Progenitor cell of endocrine pancreas (in vitro differentiated cells): ENCODE measurements at regions not wholly inside any gene's neighbourhood (a gene's known extent, or its start where the extent isn't known, plus 50 kb on each side); places are given as distances from the start of the nearest gene placed in this dataset.

Experiments used
- DNase-seq: peaks from one replicate; pipeline ENCODE4 v3.0.0; 2021; ENCODE audit warnings: low spot score; ENCODE audit not compliant: unreplicated experiment
- H3K27ac Mint-ChIP-seq: 2 replicates; pipeline ENCODE4 v1.8.0; 2021; ENCODE audit warnings: mild to moderate bottlenecking, moderate library complexity, mixed read lengths
- H3K27me3 Mint-ChIP-seq: 2 replicates; pipeline ENCODE4 v1.8.0; 2021; ENCODE audit warnings: mixed read lengths
- H3K36me3 Mint-ChIP-seq: 2 replicates; pipeline ENCODE4 v1.8.0; 2022; ENCODE audit warnings: mixed read lengths; ENCODE audit not compliant: insufficient read depth
- H3K4me1 Mint-ChIP-seq: 2 replicates; pipeline ENCODE4 v1.8.0; 2021; ENCODE audit warnings: low read depth, mixed read lengths
- H3K4me3 Mint-ChIP-seq: 2 replicates; pipeline ENCODE4 v1.8.0; 2021; ENCODE audit warnings: low read depth, mild to moderate bottlenecking, moderate library complexity, mixed read lengths
- H3K9me3 Mint-ChIP-seq: 2 replicates; pipeline ENCODE4 v1.8.0; 2021; ENCODE audit warnings: low read depth, mixed read lengths
- TF ChIP-seq, protein P1 (sequence below): fragments of 200-600 bp; sonication (generic); IDR thresholded peaks from one replicate; pipeline ENCODE4 v1.5.0; 2021; ENCODE audit warnings: antibody characterized with exemption, mild to moderate bottlenecking; ENCODE audit not compliant: unreplicated experiment

DNA sequence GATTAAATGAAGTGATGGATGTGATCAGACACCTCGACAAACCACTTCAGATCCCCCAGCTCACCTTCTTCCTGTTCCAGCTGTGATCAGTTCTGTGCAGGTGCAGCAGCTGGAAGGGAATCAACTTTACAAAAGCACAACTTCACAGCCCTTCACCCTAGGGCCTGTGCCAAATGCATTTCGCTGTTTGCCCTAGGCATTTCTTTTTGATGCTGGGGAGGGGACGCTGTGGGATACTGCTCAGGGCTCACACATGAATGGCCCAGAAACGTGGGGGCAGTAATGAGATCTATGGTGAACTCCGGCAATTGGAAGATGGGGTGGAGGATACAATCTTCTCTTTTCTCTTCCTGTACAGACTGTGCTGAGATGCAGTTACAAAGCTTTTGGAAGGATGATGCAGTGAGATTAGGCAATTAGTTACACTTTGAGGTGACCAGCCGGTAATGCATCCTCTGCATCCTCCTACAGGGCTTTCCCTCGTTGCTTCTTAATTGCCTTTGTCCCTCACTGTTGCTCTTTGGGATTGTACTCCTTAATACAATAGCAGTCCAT, 215.1 kb upstream of the PITX2 start:
- no peaks in the 10 kb centered on the region for H3K9me3 Mint-ChIP-seq
- H3K4me3 Mint-ChIP-seq: no peak overlapping the region
- no peaks in the 10 kb centered on the region for H3K4me1 Mint-ChIP-seq
- H3K27me3 Mint-ChIP-seq: peaks cover 4% of the 10 kb centered on the region
- TF ChIP-seq, protein P1, sequence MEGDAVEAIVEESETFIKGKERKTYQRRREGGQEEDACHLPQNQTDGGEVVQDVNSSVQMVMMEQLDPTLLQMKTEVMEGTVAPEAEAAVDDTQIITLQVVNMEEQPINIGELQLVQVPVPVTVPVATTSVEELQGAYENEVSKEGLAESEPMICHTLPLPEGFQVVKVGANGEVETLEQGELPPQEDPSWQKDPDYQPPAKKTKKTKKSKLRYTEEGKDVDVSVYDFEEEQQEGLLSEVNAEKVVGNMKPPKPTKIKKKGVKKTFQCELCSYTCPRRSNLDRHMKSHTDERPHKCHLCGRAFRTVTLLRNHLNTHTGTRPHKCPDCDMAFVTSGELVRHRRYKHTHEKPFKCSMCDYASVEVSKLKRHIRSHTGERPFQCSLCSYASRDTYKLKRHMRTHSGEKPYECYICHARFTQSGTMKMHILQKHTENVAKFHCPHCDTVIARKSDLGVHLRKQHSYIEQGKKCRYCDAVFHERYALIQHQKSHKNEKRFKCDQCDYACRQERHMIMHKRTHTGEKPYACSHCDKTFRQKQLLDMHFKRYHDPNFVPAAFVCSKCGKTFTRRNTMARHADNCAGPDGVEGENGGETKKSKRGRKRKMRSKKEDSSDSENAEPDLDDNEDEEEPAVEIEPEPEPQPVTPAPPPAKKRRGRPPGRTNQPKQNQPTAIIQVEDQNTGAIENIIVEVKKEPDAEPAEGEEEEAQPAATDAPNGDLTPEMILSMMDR: no peak
- no peaks in the 10 kb centered on the region for H3K36me3 Mint-ChIP-seq
- no peak for DNase-seq
- no peak overlapping the region for H3K27ac Mint-ChIP-seq

- no peaks in the 10 kb centered on the region for H3K4me1 Mint-ChIP-seq
- H3K4me3 Mint-ChIP-seq: no peak overlapping the region
- H3K9me3 Mint-ChIP-seq: no peaks in the 10 kb centered on the region
- H3K36me3 Mint-ChIP-seq: no peaks in the 10 kb centered on the region
- peaks cover 4% of the 10 kb centered on the region for H3K27me3 Mint-ChIP-seq
- TF ChIP-seq, protein P1: no peak
- DNase-seq: no peak
- no peak overlapping the region for H3K27ac Mint-ChIP-seq
Measured at GRCh38 chr4:110840221-110840654, 217.4 kb upstream of the PITX2 start.

DNA sequence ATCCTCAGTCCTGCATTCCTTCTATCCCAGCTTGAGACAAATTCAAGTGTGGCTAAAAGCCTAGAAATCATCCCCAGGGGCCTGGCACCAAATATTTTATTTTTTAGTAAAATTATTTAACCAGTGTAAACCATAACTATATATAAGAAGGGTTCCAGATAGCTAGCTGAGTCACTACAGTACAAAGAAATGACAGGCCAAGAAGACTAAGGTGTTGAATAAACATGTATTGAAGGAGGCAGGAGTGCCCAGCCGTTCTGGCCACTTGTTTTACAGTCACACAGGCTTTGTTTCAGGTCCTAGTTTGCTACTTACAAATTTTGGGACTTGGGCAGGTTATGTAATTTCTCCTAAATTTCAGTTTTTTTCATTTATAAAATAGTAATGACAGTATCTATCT, 225.9 kb upstream of the PITX2 start:
- TF ChIP-seq, protein P1: no peak
- no peaks in the 10 kb centered on the region for H3K9me3 Mint-ChIP-seq
- H3K27me3 Mint-ChIP-seq: peaks cover 2% of the 10 kb centered on the region
- H3K4me1 Mint-ChIP-seq: peaks cover 11% of the 10 kb centered on the region
- H3K4me3 Mint-ChIP-seq: no peak overlapping the region
- DNase-seq: no peak
- H3K27ac Mint-ChIP-seq: no peak overlapping the region
- H3K36me3 Mint-ChIP-seq: no peaks in the 10 kb centered on the region

DNA sequence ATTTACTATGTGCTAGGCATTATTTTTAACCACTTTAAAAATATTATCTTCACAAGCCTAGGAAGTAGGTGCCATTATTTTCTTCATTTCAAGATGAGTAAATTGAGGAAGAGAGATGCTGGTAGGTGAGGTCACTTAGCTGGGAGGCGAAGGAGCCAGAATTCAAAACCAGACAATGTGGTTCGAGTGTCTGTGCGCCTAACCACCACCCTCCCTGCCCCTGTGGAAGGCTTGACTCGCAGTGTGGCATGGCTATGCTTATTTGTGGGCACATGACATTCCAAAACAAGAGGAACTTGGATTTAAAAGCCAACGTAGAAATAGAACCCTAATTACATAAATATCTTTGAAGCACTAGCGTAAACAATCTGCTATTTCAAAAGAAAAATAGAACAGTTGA, 226.6 kb upstream of the PITX2 start:
- TF ChIP-seq, protein P1: no peak
- peaks cover 2% of the 10 kb centered on the region for H3K27me3 Mint-ChIP-seq
- H3K36me3 Mint-ChIP-seq: no peaks in the 10 kb centered on the region
- H3K4me1 Mint-ChIP-seq: peaks cover 13% of the 10 kb centered on the region
- H3K4me3 Mint-ChIP-seq: no peak overlapping the region
- DNase-seq: no peak
- no peak overlapping the region for H3K27ac Mint-ChIP-seq
- no peaks in the 10 kb centered on the region for H3K9me3 Mint-ChIP-seq

- Mint-ChIP-seq H3K4me3 (no peak overlapping the region), H3K9me3 (no peaks in the 10 kb centered on the region), H3K36me3 (no peaks in the 10 kb centered on the region), H3K27ac (no peak overlapping the region), H3K27me3 (peaks cover 2% of the 10 kb centered on the region), H3K4me1 (peaks cover 13% of the 10 kb centered on the region)
- DNase-seq: no peak
- TF ChIP-seq, protein P1: no peak
Measured at GRCh38 chr4:110850461-110851442, 227.9 kb upstream of the PITX2 start.
